Activated T-cell treated with anti-CD3 and anti-CD28 coated beads, Interleukin-2, amount 50 U/mL, for 72 hours (primary cell): ENCODE measurements at regions not wholly inside any gene's neighbourhood (a gene's known extent, or its start where the extent isn't known, plus 50 kb on each side); places are given as distances from the start of the nearest gene placed in this dataset.
A peak's percentile ranks its signal among the peaks of the same experiment; 100 is the strongest.

Experiments
- ATAC-seq, 2 donors: fragments of 150-1000 bp; cut with Tn5 transposase; replicated peaks in 1 of 2; 2 replicates each; pipeline ENCODE4 v1.10.0; 2021; ENCODE audit warnings: moderate library complexity in 2 of 2, mild to moderate bottlenecking in 1 of 2
- DNase-seq, 2 donors: peaks; one replicate each; pipeline ENCODE4 v3.0.0; 2021 to 2022; ENCODE audit warnings: mixed read lengths in 1 of 2
- H3K27ac Mint-ChIP-seq: one replicate; pipeline ENCODE4 v1.8.0; 2022; ENCODE audit warnings: mild to moderate bottlenecking, moderate library complexity, mixed read lengths
- H3K27me3 Mint-ChIP-seq: one replicate; pipeline ENCODE4 v1.8.0; 2022; ENCODE audit warnings: low read depth, mixed read lengths
- H3K36me3 Mint-ChIP-seq, 2 donors: one replicate each; pipeline ENCODE4 v1.8.0; 2022; ENCODE audit warnings: mixed read lengths in 2 of 2, mild to moderate bottlenecking in 1 of 2; ENCODE audit not compliant: insufficient read depth in 2 of 2
- H3K4me1 Mint-ChIP-seq: one replicate; pipeline ENCODE4 v1.8.0; 2022; ENCODE audit warnings: low read depth, mixed read lengths
- H3K4me3 Mint-ChIP-seq, 2 donors: one replicate each; pipeline ENCODE4 v1.8.0; 2022; ENCODE audit warnings: mild to moderate bottlenecking in 2 of 2, mixed read lengths in 2 of 2, moderate library complexity in 2 of 2
- H3K9me3 Mint-ChIP-seq, 2 donors: one replicate each; pipeline ENCODE4 v1.8.0; 2022; ENCODE audit warnings: mixed read lengths in 2 of 2

DNA sequence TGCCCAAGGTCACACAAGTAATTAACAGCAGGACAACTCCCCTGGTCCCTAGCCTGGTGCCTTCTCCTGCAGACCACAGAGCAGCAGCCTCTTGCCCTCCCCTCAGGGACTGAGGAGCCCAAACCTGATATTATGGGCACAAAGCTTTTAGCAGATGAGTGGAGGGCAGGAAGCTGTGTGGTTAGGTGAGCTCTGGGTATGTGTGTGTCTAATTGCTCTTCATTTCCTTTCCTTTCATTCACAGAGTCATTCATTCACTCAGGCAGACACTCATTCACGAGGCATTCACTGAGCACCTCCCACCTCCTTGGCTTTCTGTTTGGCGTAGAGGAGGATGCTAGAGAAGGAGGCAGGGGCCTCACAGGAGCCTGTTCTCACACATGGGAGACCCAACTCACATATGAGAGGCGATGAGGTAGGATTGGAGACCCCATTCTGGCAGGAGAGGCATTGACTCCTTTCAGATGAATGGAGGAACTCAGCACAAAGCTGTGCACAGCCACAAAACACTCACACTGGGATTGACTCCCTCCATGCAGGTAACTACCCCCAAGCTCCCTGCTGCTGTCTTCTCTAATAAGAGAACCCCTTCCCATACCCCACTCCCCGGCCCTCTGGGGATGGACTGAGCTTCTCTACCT, 306.8 kb upstream of the SKOR2 start:
- ATAC-seq (peak in 1 of 2 donors; percentile 35), DNase-seq (no peak)
- Mint-ChIP-seq H3K36me3 (no peaks in the 10 kb centered on the region), H3K27ac (no peak overlapping the region), H3K9me3 (no peaks in the 10 kb centered on the region), H3K27me3 (peaks cover 20% of the 10 kb centered on the region), H3K4me1 (peaks cover 5% of the 10 kb centered on the region), H3K4me3 (no peak overlapping the region)

DNA sequence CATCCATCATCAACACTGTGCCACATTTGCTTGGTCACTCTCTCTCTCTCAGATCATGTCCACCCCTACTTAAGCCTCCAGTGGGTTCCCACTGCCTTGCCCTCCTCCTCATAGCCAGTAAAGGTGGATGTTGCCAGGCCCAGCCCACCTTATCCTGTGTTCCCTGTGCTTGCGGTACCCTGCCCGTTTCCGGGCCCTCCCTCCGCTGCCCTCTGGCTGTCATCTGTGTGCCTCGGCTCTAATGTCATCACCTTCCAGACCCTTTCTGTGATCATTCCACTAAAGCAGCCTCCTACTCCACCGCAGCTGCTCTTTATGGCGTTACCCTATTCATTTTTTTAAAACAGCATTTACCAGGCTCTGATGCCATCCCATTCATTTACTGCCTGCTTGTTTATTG, 305.7 kb upstream of the SKOR2 start:
- no peak overlapping the region for H3K27ac Mint-ChIP-seq
- no peak overlapping the region for H3K4me3 Mint-ChIP-seq
- no peak for ATAC-seq
- H3K9me3 Mint-ChIP-seq = no peaks in the 10 kb centered on the region
- no peak for DNase-seq
- peaks cover 5% of the 10 kb centered on the region for H3K4me1 Mint-ChIP-seq
- H3K36me3 Mint-ChIP-seq = no peaks in the 10 kb centered on the region
- H3K27me3 Mint-ChIP-seq = peaks cover 27% of the 10 kb centered on the region

DNA sequence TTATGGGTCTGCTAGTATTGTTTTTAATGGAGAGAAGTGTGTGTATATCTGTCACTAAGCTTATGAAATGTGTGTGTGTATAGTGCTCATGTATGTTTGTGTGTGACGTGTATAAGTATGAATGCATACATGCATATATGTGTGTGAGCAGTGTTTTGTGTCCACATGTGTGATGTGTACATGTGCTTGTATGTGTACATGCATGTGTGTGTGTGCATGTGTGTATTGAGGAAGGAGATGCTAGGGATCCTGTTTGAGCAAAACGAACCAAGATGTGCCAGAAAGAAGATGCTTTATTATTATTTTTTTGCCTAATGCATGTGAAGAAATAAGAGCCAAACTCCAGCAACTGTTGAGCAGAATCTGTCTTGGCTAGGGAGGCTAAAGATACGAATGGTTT, 301.3 kb upstream of the SKOR2 start:
- H3K4me1 Mint-ChIP-seq = no peaks in the 10 kb centered on the region
- no peaks in the 10 kb centered on the region for H3K36me3 Mint-ChIP-seq
- H3K9me3 Mint-ChIP-seq = no peaks in the 10 kb centered on the region
- H3K4me3 Mint-ChIP-seq = no peak overlapping the region
- H3K27me3 Mint-ChIP-seq = peaks cover 16% of the 10 kb centered on the region
- no peak overlapping the region for H3K27ac Mint-ChIP-seq
- DNase-seq (no peak), ATAC-seq (no peak)

DNA sequence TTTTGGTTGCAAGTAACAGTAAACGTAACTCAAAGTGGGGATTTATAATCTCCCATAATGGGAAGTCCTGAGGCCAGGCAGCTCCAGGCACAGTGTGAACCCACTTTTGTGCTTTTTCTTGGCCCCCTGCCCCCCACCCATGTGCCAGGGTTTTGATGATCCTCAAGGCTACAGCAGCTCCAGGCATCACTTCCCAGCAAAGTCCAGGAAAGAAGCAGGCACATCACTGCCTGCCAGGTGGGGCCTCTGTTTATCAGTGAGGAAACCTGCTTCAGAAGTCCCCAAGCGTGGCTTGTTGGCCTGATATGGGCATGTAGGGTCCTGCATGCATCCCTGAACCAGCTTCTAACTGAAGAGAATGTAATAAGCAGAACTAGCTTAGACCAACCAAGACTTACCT, 299.2 kb upstream of the SKOR2 start:
- ATAC-seq (no peak), DNase-seq (no peak)
- H3K36me3 Mint-ChIP-seq = no peaks in the 10 kb centered on the region
- H3K27ac Mint-ChIP-seq = no peak overlapping the region
- H3K4me3 Mint-ChIP-seq = no peak overlapping the region
- H3K9me3 Mint-ChIP-seq = no peaks in the 10 kb centered on the region
- H3K27me3 Mint-ChIP-seq = peaks cover 15% of the 10 kb centered on the region
- no peaks in the 10 kb centered on the region for H3K4me1 Mint-ChIP-seq

DNA sequence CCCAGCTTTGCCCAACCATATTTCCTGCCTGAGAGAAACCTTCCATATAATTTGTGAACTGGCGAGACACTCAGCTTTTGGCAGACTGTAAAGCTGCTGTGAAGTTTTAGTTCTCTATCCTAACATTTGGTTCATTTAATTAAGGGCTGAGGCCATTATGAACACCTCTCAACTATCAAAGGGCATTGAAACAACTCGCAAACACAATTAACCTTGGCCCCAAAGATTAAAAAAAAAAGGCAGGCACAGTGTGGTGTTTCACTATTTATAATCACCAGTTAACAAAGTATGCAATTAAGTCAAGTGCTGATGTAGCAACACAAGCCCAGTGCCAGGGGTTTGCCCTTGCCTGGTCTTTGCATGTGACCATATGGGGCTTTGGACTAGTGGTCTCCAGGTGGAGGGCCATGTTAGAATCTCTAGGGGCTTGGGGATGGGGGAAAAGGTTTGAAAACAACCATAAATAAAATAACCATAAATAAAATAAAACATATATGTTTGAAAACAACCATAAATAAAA, 297.6 kb upstream of the SKOR2 start:
- H3K27me3 Mint-ChIP-seq = peaks cover 20% of the 10 kb centered on the region
- H3K36me3 Mint-ChIP-seq = no peaks in the 10 kb centered on the region
- H3K4me1 Mint-ChIP-seq = no peaks in the 10 kb centered on the region
- no peak for DNase-seq
- ATAC-seq = no peak
- H3K27ac Mint-ChIP-seq = no peak overlapping the region
- no peaks in the 10 kb centered on the region for H3K9me3 Mint-ChIP-seq
- H3K4me3 Mint-ChIP-seq = no peak overlapping the region

DNA sequence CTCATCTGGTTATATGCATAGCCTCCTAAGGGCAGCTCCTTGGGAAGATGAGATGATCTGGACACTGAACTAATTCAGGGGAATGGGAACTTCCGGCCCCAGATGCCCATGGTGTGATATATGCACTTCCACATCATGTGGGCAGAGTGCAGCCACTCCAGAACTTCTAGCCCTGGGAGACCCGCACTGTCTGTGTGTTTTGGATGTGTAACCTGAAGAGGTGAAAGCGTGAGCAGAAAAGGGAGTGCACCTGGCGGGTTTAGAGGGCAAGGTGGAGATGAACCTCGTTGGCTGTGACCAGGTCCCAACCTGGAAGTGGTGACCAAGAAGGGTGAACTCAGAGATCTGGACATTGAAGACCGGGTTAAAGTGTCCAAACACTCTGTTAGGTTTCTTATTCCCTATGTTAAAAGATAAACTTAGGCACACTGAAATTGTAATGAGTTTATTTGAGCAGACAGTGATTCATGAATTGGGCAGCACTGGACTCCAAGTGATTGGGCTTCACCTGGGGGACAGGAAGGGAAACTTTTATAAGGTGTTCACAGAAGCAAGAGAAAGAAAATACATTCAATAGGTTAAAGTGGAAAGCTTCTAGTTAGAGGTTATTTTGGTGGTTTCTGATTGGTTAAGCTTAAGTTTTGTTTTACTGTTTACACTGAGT, 296.2 kb upstream of the SKOR2 start:
- peaks cover 19% of the 10 kb centered on the region for H3K27me3 Mint-ChIP-seq
- ATAC-seq (no peak), DNase-seq (no peak)
- no peaks in the 10 kb centered on the region for H3K9me3 Mint-ChIP-seq
- H3K4me1 Mint-ChIP-seq = no peaks in the 10 kb centered on the region
- no peak overlapping the region for H3K27ac Mint-ChIP-seq
- H3K36me3 Mint-ChIP-seq = no peaks in the 10 kb centered on the region
- H3K4me3 Mint-ChIP-seq = no peak overlapping the region

DNA sequence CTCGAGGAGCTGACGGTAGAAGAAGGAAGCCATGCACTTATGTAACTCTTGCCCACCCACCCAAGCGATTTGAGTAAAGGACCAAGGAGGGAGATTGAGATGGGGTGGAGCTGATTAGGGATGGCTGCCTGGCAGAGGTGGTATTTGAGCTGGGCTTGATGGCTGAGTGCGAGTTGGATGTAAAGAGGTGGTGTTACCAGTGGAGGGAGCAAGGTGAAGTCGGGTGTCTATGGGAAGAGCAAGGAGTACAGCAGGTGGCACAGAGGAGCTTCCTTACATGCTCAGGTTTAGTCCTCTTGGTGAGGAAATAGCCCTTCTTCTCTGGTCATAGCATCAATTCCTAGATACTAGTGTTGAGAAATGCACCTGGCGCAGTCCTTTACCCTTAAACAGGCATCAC, 294.2 kb upstream of the SKOR2 start:
- no peak overlapping the region for H3K27ac Mint-ChIP-seq
- H3K9me3 Mint-ChIP-seq = peaks cover 0 to 1% of the 10 kb centered on the region in 2 donors

DNA sequence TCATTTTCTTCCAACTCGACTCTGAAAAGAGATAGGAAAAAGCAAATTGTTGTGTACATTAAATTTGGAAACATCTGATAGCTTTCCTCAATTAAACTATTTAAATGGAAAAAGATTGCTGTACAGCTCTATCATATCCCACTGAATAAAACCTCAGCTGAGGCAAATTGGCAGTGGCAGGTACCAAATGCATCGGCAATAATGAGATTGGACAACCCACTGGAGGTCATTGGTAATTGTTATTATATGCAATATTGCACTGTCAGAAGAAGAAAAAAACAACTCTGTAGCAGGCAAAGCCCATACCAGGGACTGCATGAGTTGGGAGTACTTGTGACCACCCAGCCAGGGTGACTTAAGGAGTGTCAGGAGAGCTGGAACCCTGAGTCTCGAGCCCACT, 291.6 kb upstream of the SKOR2 start:
- Mint-ChIP-seq H3K4me1 (no peaks in the 10 kb centered on the region), H3K27ac (no peak overlapping the region), H3K27me3 (peaks cover 17% of the 10 kb centered on the region), H3K36me3 (no peaks in the 10 kb centered on the region), H3K4me3 (no peak overlapping the region), H3K9me3 (peaks cover 0 to 4% of the 10 kb centered on the region in 2 donors)
- ATAC-seq (no peak), DNase-seq (no peak)

More for the DNA sequence above, 294.2 kb upstream of the SKOR2 start:
- Mint-ChIP-seq H3K4me1 (no peaks in the 10 kb centered on the region), H3K27me3 (peaks cover 23% of the 10 kb centered on the region), H3K4me3 (no peak overlapping the region), H3K36me3 (no peaks in the 10 kb centered on the region)
- ATAC-seq = no peak
- no peak for DNase-seq

DNA sequence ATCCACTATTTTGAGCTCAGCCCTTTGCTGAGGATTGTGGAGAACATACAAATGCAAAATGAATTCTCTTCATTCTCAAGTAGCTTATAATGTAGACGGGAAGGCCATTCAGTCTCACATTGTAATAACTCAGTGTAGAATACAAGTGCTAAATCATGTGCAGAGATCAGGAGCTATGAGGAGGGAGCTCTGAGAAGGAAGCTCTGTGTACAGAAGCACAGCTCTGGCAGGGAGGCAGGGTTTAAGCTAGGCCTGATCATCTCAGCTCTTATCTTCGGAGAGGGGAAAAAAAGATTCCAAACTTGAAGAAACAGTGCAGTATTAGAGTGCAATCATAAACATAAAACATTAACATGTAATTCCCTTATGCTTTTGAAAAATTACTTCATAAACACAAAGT, 291.1 kb upstream of the SKOR2 start:
- no peak overlapping the region for H3K27ac Mint-ChIP-seq
- ATAC-seq (no peak), DNase-seq (no peak)
- no peak overlapping the region for H3K4me3 Mint-ChIP-seq
- no peaks in the 10 kb centered on the region for H3K36me3 Mint-ChIP-seq
- H3K27me3 Mint-ChIP-seq = peaks cover 17% of the 10 kb centered on the region
- H3K4me1 Mint-ChIP-seq = no peaks in the 10 kb centered on the region
- H3K9me3 Mint-ChIP-seq = peaks cover 0 to 4% of the 10 kb centered on the region in 2 donors

DNA sequence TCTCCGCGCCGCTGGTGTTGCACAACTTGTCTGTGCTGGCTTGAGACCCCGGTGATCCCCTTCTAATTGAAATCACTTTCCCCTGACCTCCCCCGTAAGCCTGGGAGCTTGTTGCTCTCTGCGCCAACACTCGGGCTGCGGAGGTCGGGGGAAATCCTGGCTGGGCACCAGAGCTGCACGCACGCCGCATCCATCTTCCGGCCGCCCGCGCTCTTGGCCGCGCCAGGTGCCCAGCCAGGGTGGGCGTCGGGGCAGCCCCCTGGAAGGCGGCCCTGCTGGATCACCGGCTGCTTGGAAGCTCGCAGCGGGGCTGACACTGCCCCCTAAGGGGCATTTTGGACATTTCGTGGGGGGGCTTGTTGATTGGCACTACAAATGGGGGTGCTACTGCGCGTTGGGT, 280.3 kb upstream of the SKOR2 start:
- Mint-ChIP-seq H3K4me3 (no peak overlapping the region), H3K4me1 (no peaks in the 10 kb centered on the region), H3K27me3 (peaks cover 17% of the 10 kb centered on the region), H3K9me3 (no peaks in the 10 kb centered on the region), H3K27ac (no peak overlapping the region), H3K36me3 (no peaks in the 10 kb centered on the region)
- no peak for ATAC-seq
- no peak for DNase-seq

DNA sequence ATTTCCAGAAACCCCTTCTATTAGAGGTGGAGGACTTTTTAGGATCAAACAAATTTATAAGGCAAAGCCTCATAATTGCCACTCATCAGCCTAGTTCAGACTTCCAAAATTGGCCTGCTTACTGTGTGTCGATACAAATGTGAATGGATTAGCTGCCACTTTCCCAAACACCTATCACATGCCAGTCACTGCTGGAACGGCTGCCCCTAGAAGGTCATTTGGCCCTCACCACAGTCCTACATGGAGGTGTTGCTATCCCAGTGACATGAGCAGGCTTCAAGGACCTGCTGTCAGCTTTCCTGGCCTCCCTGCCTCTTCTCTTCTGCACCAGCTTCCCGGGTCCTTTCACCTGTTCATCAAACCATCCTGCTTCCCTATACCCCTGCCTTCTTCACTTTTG, 279.2 kb upstream of the SKOR2 start:
- H3K4me1 Mint-ChIP-seq = no peaks in the 10 kb centered on the region

DNA sequence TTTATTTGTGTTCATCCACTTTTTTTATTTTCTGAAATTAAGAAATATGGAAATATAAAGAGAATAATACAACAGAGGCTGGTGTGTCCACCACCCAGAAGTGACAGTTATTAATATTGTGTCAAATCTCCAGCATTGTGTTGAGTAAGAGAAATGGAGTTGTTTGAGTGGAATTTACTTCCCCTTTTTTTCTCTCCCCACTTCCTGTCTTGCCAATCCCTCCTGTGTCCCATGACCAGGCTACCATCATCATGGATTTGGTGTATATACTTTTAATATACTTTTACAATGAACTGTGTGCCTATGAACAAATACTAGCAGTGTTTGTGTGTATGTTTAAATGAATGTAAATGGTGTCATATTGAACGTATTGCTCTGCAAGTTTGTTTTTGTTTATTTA, 276.9 kb upstream of the SKOR2 start:
- Mint-ChIP-seq H3K9me3 (peaks cover 0 to 4% of the 10 kb centered on the region in 2 donors), H3K27ac (no peak overlapping the region), H3K27me3 (peaks cover 33% of the 10 kb centered on the region), H3K36me3 (no peaks in the 10 kb centered on the region), H3K4me3 (no peak overlapping the region), H3K4me1 (no peaks in the 10 kb centered on the region)
- DNase-seq (no peak), ATAC-seq (no peak)

More for the DNA sequence above, 279.2 kb upstream of the SKOR2 start:
- no peak for ATAC-seq
- Mint-ChIP-seq H3K27me3 (peaks cover 17% of the 10 kb centered on the region), H3K9me3 (no peaks in the 10 kb centered on the region), H3K27ac (no peak overlapping the region), H3K4me3 (no peak overlapping the region), H3K36me3 (no peaks in the 10 kb centered on the region)
- DNase-seq = no peak

DNA sequence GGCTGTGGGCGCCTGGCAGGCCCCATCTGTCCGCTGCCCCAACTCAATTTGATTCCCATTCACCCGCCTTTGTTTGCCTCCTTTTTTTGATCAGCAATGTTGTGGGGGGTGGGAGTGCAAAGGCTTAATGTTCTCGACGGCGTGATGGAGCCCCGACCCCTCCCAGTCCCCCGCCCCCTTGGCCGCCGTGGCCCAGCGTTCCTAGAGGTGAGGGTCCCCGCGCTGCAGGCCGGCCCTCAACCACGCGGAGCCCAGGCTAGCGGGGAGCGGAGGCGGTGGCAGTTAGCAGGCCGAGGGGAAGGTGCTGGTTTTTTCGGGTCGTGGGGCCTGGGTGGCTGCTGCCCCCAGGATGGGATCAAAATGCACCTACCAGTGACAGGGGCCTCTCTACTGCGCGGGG, 274.7 kb upstream of the SKOR2 start:
- H3K27ac Mint-ChIP-seq = no peak overlapping the region
- H3K4me3 Mint-ChIP-seq = no peak overlapping the region
- ATAC-seq (no peak), DNase-seq (no peak)
- H3K27me3 Mint-ChIP-seq = peaks cover 22% of the 10 kb centered on the region
- H3K4me1 Mint-ChIP-seq = no peaks in the 10 kb centered on the region
- peaks cover 0 to 4% of the 10 kb centered on the region in 2 donors for H3K9me3 Mint-ChIP-seq
- H3K36me3 Mint-ChIP-seq = no peaks in the 10 kb centered on the region

DNA sequence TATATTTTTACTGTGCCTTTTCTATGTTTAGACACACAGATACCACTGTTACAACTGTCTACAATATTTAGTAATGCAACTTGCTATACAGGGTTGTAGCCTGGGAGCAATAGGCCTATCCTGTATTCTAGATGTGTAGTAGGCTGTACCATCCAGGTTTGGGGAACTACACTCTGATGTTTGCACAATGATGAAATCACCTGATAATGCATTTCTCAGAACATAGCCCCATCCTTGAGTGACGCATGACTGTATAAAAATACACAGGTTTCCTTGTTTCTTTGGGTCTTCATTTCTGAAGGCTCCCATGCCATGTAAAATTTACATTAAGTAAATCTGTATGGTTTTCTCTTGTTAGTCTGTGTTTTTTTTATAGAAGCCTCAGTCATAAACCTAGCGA, 270.9 kb upstream of the SKOR2 start:
- ATAC-seq = no peak
- H3K4me1 Mint-ChIP-seq = no peaks in the 10 kb centered on the region

More for the DNA sequence above, 270.9 kb upstream of the SKOR2 start:
- Mint-ChIP-seq H3K27ac (no peak overlapping the region), H3K27me3 (peaks cover 16% of the 10 kb centered on the region), H3K36me3 (no peaks in the 10 kb centered on the region), H3K9me3 (peaks cover 0 to 4% of the 10 kb centered on the region in 2 donors), H3K4me3 (no peak overlapping the region)
- no peak for DNase-seq
